EH (cell line): ENCODE measurements at regions not wholly inside any gene's neighbourhood (a gene's known extent, or its start where the extent isn't known, plus 50 kb on each side); places are given as distances from the start of the nearest gene placed in this dataset.
A peak's percentile ranks its signal among the peaks of the same experiment; 100 is the strongest.
"Not testable (repeated sequence)": the region's sequence is repeated elsewhere in the genome, so short reads cannot be mapped to it uniquely, and the experiment has no call there.

Experiments
- DNase-seq: peaks from one replicate; pipeline ENCODE4 v3.0.0-alpha.2; 2015; ENCODE audit warnings: low read depth

DNA sequence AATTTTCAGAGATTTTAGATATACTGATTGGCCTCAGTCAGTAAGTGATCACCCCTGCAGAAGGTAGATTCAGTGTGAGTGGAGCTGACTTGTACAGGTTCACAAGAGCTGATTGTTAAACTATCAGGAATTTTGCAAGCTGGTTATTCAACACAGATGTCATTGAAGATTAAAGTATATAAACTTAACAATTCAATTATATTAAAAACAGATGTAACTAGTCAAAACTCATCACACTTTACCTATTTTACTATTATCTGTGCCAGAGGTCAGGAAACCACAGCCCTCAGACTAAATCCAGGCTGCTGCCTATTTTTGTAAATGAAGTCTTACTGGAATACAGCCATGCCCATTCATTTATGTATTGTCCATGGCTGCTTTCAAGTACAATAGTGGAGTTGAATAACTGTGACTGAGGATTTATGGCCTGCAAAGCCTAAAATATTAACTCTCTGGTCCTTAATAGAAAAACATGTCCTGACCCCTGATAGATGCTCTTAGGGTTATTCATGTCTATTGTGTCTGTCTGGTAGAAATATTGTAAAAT lies 429.3 kb upstream of the PDZRN3 start:
- DNase-seq: no peak

DNA sequence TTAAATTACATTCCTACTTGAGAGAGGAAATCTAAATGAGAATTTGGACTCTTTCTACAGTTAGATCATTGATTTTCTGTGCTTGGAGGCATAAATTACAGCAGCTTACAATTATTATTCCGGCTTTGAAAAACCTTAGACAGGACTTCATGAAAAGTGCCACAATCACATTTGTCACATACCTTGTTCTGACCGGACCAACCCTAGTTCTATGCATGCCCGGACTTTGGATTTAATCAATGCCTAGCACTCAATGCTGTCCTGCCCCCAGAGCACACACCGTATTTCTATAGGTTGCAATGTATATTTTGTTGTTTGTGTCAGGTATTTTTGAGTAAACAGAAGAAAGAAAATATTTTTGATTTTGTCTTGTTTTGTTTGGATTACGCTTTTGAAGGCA lies 424.7 kb upstream of the PDZRN3 start:
- DNase-seq: no peak

DNA sequence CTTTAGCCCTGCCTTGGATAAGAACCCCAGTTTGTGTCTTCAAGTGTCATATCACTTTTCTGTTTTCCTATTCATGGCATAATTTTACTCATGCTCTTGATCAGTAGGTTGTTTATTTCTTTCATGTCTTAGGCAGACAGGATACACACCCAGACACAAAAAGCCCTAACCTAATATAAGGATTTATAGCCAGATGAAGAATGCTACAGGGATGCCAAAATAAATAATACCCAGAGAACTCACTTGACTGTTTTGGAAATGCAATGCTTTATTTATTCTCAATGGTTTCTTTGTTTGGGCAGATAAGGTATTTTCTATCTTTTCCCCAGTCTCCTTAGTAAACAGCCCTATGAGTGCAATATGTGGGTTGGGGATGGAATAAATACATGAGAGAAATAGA lies 424.0 kb upstream of the PDZRN3 start:
- no peak for DNase-seq

DNA sequence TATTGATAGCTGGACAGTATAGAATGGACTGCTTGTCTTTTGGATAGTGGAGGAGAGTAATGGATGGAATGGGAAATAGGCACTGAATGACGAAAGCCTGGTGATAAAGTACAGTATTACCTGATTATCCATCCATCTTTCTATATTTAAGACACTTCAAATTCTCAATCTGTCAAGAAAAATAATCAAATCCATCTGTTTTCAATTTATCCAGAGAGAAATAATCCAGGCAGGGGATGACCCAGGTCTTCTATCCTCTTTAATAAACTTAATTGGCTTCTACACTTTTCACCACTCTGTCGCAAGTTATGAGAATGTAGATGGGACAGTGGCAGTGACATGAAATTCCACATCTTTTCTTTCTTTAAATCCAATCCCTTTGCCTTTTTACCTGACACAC lies 420.3 kb upstream of the PDZRN3 start:
- DNase-seq: no peak

DNA sequence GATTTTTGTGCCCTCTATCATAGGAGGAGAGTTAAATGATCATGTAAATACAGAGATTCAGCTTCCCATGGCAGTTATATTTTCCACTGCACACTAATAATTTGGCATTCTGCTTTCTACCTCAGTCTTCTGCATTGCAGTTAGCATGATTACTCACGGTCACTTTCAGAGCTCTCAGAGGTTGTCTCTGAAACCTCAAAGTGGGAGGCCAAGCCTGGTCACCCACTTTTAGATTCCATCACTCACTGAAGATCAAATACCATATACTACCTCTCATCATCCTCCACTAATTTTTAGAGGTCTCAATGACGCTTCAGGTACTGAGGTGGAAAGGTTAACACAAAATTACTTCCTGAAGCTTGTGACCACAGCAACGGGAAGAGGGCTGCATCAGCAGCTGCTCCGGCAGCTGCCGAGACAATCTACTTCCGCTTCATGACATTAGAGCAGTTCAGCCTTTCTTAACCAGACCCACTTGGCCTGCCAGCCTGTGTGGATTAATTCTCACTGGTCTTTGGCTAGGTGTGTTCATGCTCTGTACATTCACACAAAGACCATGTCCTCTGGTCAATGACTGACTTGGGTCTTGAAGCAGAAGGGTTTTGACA lies 416.4 kb upstream of the PDZRN3 start:
- no peak for DNase-seq

DNA sequence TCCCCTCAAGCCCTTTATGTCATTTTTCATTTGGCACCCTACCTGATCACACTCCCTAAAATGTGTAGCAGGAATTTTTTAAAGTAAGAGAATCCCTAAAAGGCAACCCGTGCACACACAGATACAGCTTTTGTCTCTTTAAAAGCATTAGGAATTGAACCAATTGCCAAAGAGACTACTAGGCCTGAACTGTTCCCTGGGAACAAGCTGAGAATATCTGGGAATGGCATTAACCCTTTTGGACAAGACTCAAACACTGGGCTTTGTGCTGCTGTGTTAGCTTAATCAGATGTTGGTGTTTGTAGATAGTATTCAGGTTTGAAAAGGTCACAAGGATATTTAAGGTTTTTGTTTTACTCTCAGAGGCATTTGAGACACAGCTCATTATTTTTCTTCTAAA lies 414.4 kb upstream of the PDZRN3 start:
- DNase-seq: no peak

GRCh38 chr3:74036568-74036967 lies 411.8 kb upstream of the PDZRN3 start:
- no peak for DNase-seq

GRCh38 chr3:74036102-74036501 lies 411.4 kb upstream of the PDZRN3 start:
- no peak for DNase-seq

- DNase-seq: no peak
Measured at GRCh38 chr3:74033806-74034205, 409.1 kb upstream of the PDZRN3 start.

DNA sequence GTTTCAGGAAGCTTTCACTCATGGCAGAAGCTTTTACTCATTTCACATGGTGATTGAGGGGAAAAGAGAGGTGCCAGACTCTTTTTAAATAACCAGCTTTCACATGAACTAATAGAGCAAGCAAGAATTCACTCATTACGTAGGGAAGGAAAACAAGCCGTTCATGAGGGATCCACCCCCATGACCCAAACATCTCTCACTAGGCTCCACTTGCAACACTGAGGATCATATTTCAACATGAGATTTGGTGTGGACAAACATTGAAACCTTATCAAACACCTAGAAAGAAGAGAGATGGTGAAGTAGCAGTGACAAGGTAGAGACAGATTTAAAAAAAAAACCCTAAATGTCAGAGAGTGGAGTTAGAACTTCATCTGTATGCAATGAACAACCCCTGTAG lies 408.6 kb upstream of the PDZRN3 start:
- DNase-seq: no peak

DNA sequence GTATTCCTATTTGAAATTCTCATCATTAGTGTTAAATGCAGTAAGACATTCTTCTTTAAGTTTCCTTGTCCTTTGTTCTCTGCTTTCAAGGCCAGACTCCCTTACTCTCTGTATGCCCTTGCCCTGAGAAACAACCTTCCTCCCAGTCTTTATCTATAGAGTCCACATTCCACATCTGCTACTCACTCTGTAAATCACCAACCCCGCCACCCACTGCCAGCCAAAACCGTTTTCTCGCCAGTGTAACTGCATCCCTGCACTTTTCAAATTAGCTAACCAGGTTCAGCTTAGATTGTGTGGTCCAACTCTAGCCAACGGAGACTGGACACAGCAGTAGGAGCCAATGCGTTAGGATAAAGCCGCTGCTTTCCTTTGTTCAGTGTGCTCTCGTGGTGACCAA lies 402.4 kb upstream of the PDZRN3 start:
- DNase-seq: no peak

- no peak for DNase-seq
Measured at GRCh38 chr3:74023395-74023794, 398.7 kb upstream of the PDZRN3 start.

GRCh38 chr3:74021449-74021848 lies 396.7 kb upstream of the PDZRN3 start:
- DNase-seq: no peak

- DNase-seq: no peak
Measured at GRCh38 chr3:74009961-74010844, 385.5 kb upstream of the PDZRN3 start.

DNA sequence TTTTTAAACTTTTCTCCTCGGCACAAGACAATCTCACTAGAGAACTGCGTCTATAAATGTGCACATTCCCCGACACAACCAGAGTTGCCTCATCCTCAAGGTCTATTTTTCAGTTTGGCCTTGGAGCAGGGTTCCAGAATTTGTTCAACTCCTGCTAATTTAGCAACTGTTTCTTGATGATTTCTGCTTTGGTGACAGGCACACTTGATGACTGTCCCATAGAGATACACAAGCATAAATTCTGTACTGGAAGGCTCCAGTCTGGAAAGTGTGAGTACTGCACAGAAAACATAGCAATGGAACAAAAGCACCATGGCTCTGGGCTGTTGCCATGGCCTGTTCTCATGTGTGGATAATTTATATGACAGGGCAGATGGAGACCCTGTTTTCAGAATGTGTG lies 379.6 kb upstream of the PDZRN3 start:
- no peak for DNase-seq

DNA sequence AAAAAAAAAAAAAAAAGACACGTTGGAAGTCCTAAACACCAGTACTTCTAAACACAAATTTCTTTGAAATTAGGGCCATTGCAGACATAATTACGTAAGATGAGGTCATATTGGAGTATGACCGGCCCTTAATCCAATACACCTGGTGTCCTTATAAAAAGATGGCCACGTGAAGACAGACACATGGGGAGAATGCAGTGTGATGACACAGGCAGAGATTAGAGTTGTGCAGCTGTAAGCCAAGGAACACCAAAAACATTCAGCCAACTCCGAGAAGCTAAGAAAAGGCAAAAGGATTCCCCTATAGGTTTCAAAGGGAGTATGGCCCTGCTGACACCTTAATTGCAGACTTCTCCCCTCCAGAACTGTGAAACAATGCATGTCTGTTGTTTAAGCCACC lies 379.0 kb upstream of the PDZRN3 start:
- DNase-seq: no peak

DNA sequence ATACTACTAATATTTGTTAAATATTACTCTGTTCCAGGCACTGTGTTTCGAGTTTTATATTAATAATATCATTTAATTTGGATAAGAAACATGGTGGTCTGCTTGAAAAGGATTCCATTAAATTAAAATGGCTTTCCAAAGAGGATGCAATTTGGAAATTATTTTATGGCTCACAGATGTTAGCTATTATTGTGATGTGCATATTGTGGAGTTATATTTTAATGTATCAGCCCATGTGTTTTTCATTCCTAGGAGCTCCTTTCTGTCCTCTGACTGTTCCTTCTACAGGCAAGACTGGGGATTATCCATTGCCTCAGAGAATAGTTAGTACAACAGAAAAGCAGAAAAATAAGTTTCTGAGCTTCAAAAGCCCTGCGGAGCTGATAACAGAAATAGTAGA lies 376.7 kb upstream of the PDZRN3 start:
- no peak for DNase-seq

GRCh38 chr3:74000725-74001124 lies 376.0 kb upstream of the PDZRN3 start:
- peak; percentile 35 for DNase-seq

- DNase-seq: no peak
Measured at GRCh38 chr3:73999501-73999900, 374.8 kb upstream of the PDZRN3 start.

DNA sequence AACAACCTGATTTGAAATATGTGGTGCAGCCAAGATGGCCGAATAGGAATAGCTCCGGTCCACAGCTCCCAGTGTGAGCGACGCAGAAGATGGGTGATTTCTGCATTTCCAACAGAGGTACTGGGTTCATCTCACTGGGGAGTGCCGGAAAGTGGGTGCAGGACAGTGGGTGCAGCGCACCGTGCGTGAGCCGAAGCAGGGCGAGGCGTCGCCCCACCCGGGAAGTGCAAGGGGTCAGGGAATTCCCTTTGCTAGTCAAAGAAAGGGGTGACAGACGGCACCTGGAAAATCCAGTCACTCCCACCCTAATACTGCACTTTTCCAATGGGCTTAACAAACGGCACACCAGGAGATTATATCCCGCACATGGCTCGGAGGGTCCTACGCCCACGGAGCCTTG lies 365.9 kb upstream of the PDZRN3 start:
- DNase-seq: not testable (repeated sequence)

DNA sequence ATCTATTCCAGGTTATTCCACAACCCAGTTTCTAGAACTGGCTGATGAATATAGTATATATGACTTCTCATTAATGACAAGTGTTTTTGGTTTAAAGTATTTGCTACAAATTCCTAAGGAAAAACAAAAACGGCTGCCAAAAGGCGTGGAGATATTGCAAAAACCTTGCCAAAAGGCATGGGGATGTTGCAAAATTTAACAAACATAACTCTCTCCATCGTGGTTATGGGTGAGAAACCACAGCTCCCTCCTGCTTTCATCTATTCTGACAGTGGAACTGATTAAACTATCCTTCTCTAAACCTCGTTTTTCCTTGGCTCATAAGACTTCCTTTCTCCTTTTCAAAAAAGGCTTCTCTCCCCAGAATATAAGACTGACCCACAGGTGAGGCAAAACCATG lies 342.0 kb upstream of the PDZRN3 start:
- no peak for DNase-seq

- DNase-seq: no peak
Measured at GRCh38 chr3:73964818-73965217, 340.1 kb upstream of the PDZRN3 start.

- no peak for DNase-seq
Measured at GRCh38 chr3:73955494-73956070, 330.8 kb upstream of the PDZRN3 start.
